ENCODE measurements at regions not wholly inside any gene's neighbourhood (a gene's known extent, or its start where the extent isn't known, plus 50 kb on each side); places are given as distances from the start of the nearest gene placed in this dataset.

- no peak for DNase-seq (ENCODE audit: low read depth)
- TF ChIP-seq CTCF (conservative IDR thresholded peaks at IDR 0.05; ENCODE audit: control insufficient read depth, insufficient read depth, low read depth, low read length): no peak
- no peak overlapping the region for H3K4me3 ChIP-seq (ENCODE audit: control insufficient read depth, low read depth, low read length)
Observed at GRCh38 chr11:131194726-131195125, 175.7 kb upstream of the NTM start.

GRCh38 chr11:131195661-131196517 lies 174.5 kb upstream of the NTM start:
- no peak overlapping the region for H3K4me3 ChIP-seq (ENCODE audit: control insufficient read depth, low read depth, low read length)
- peak; percentile 17 for DNase-seq (ENCODE audit: low read depth)
- TF ChIP-seq CTCF (conservative IDR thresholded peaks at IDR 0.05; ENCODE audit: control insufficient read depth, insufficient read depth, low read depth, low read length): no peak

DNA sequence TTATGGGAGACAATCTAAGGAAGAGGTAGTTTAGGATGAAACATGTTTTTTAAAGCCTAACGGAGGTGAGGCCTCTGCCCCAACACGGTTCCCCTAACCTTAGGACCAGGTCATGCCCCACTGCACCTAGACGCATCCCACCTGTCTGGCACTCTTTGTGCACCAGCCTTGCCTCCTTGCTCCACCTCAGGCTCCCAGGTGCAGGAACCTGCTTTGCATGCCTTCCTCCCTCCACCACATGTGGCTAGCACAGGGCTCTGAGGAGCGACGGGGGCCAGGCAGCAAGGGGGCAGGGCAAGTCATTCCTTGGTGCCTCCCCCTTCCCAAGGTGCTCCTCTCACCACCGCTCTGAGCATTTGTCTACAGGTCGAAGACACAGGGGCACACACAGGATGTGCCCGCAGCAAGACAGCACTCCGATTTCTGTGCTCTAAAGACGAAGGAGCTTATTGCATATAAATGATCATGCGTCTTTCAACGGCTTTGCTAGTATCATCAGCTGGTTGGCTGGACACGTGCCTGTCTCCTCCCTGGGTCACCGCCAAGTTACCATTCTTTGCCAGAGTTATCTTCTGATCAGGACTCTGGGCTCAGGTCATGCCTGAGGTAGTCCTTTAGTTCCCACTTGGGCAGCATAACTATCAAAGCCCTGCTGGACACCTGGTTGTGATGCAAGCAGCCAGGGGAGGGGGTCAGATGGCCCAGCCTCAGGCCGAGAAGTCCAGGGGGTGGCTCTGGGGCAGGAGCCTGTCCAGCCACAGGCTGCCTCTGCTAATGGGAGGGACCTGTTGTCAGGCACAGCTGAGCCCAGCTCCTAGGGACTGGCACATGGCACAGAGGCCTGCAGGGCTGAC lies 172.0 kb upstream of the NTM start:
- DNase-seq (ENCODE audit: low read depth): no peak
- H3K4me3 ChIP-seq (ENCODE audit: control insufficient read depth, low read depth, low read length): no peak overlapping the region
- no peak for TF ChIP-seq CTCF (conservative IDR thresholded peaks at IDR 0.05; ENCODE audit: control insufficient read depth, insufficient read depth, low read depth, low read length)

DNA sequence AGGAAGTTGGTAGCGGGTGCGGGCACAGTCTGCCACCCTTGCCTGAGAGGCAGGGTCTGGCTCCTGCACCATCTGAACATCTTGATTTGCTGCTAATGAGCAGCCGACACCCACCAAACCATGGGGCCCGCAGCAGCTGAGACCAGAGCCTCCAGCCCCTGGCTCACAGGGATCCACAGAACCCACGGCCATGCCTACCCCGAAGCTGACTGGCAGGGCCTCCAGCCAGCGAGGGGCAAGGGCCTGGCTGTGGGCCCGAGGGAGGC lies 171.5 kb upstream of the NTM start:
- H3K4me3 ChIP-seq (ENCODE audit: control insufficient read depth, low read depth, low read length): no peak overlapping the region
- TF ChIP-seq CTCF (conservative IDR thresholded peaks at IDR 0.05; ENCODE audit: control insufficient read depth, insufficient read depth, low read depth, low read length): no peak
- no peak for DNase-seq (ENCODE audit: low read depth)

DNA sequence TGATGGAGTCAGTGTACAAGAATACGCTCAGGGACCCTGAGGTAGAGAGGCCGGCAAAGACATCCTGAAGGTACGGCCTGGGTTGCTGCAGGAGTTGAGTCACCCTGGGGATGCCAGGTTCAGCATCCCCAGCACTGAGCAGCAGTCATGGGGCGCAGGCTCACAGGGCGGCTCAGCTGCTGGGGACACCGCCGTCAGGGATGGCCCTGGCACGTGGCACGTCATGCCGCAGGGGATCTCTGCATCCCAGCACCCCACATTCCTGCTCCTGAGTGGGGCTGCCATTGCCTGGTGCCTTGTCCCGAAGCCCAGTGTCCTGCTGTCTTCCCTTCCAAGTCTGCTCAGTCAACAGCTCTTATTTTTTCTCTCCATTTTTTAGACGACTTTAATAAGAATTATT lies 168.7 kb upstream of the NTM start:
- DNase-seq (ENCODE audit: low read depth): no peak
- TF ChIP-seq CTCF (conservative IDR thresholded peaks at IDR 0.05; ENCODE audit: control insufficient read depth, insufficient read depth, low read depth, low read length): no peak
- no peak overlapping the region for H3K4me3 ChIP-seq (ENCODE audit: control insufficient read depth, low read depth, low read length)

DNA sequence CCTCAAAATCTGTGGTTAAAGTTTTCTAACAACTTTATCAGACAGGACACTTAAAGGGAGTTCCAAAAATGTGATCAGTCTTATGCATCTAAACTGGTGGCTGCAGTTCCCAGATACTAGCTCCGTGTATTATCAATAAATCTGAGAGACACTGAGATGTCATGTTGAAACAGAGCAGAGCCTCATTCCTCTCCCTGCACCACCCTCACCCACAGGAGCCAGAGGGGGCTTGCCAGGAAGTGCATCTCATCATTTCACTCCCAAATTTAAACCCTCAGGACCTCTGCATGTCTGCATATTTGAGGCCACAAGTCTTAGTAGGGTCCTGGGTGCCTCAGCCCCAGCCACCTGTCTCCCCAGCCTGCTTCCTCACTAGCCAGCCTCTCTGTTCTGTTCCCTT lies 167.4 kb upstream of the NTM start:
- TF ChIP-seq CTCF (conservative IDR thresholded peaks at IDR 0.05; ENCODE audit: control insufficient read depth, insufficient read depth, low read depth, low read length): no peak
- no peak overlapping the region for H3K4me3 ChIP-seq (ENCODE audit: control insufficient read depth, low read depth, low read length)
- no peak for DNase-seq (ENCODE audit: low read depth)
